H1 (cell line): ENCODE measurements at regions not wholly inside any gene's neighbourhood (a gene's known extent, or its start where the extent isn't known, plus 50 kb on each side); places are given as distances from the start of the nearest gene placed in this dataset.

Experiments used
- CTCF ChIA-PET: fragments of 300-600 bp; sonication (Branson Sonifier 250); formaldehyde crosslinking; loops from one replicate; lab custom pipeline; 2021; ENCODE audit not compliant: partially characterized antibody; lab: Charles Lee
- POLR2A ChIA-PET: fragments of 300-600 bp; sonication (Branson Sonifier 250); formaldehyde crosslinking; loops from one replicate; lab custom pipeline; 2021; ENCODE audit warnings: inconsistent platforms; ENCODE audit not compliant: partially characterized antibody; lab: Charles Lee
- DNase-seq, 2 experiments: peaks; one replicate each; pipeline versions ENCODE4 v3.0.0 to v3.0.0-alpha.2; 2010 to 2022; ENCODE audit warnings: low spot score in 2 of 2, low read depth in 1 of 2, mixed read lengths in 1 of 2
- FAIRE-seq: peaks from 2 replicates; lab custom pipeline; 2011; peaks lifted over from hg19 to GRCh38; lab: Jason Lieb, UNC
- H2AFZ ChIP-seq: 2 replicates; pipeline ENCODE4 v1.8.1; 2012; ENCODE audit warnings: low read length, inconsistent platforms
- H2AK5ac ChIP-seq: 2 replicates; pipeline ENCODE4 v1.6.1; 2013; ENCODE audit warnings: low read depth, low read length
- H2BK120ac ChIP-seq: replicated peaks from 2 replicates; pipeline ENCODE3; 2013; ENCODE audit warnings: low read depth, low read length, inconsistent platforms
- H2BK12ac ChIP-seq: 2 replicates; pipeline ENCODE4 v1.6.1; 2013; ENCODE audit warnings: low read depth, low read length
- H2BK15ac ChIP-seq: 2 replicates; pipeline ENCODE4 v1.6.1; 2013; ENCODE audit warnings: low read length
- H2BK20ac ChIP-seq: 2 replicates; pipeline ENCODE4 v1.6.1; 2013; ENCODE audit warnings: low read length
- H2BK5ac ChIP-seq: 2 replicates; pipeline ENCODE4 v1.6.1; 2013; ENCODE audit warnings: low read depth, low read length
- H3K14ac ChIP-seq: 2 replicates; pipeline ENCODE4 v1.6.1; 2013; ENCODE audit warnings: inconsistent platforms; ENCODE audit not compliant: insufficient read length
- H3K18ac ChIP-seq: 2 replicates; pipeline ENCODE4 v1.6.1; 2013; ENCODE audit warnings: low read length; ENCODE audit errors: extremely low read depth
- H3K23ac ChIP-seq: 2 replicates; pipeline ENCODE4 v1.6.1; 2013; ENCODE audit warnings: inconsistent platforms; ENCODE audit not compliant: insufficient read length
- H3K23me2 ChIP-seq: 2 replicates; pipeline ENCODE4 v1.6.1; 2013; ENCODE audit warnings: low read depth, low read length
- H3K27ac ChIP-seq: 2 replicates; pipeline ENCODE4 v1.6.1; 2011; ENCODE audit warnings: low read depth, low read length, inconsistent platforms
- H3K27me3 ChIP-seq, 4 experiments: replicated peaks in 1 of 4; 1 replicate in 1 of 4; 2 replicates in 3 of 4; pipeline versions ENCODE4 v1.6.1 to v1.8.1; 2011 to 2013; ENCODE audit warnings: low read length in 3 of 4, mild to moderate bottlenecking in 3 of 4, inconsistent platforms in 2 of 4, mixed read lengths in 2 of 4, moderate library complexity in 1 of 4; ENCODE audit not compliant: control insufficient read depth in 3 of 4, insufficient read depth in 3 of 4; ENCODE audit errors: extremely low read depth in 1 of 4
- H3K36me3 ChIP-seq, 4 experiments: 2 replicates each; pipeline versions ENCODE4 v1.6.1 to v1.8.1; 2011 to 2013; ENCODE audit warnings: mild to moderate bottlenecking in 4 of 4, low read length in 3 of 4, moderate library complexity in 2 of 4, control low read depth in 1 of 4, inconsistent platforms in 1 of 4; ENCODE audit not compliant: insufficient read depth in 4 of 4, control insufficient read depth in 2 of 4
- H3K4ac ChIP-seq: replicated peaks from 2 replicates; pipeline ENCODE3; 2013; ENCODE audit warnings: low read length, low read depth, mixed read lengths, inconsistent platforms; ENCODE audit not compliant: insufficient read length
- H3K4me1 ChIP-seq, 4 experiments: replicated peaks in 1 of 4; 1 replicate in 1 of 4; 2 replicates in 3 of 4; pipeline versions ENCODE4 v1.6.1 to v1.8.1; 2011 to 2013; ENCODE audit warnings: low read length in 3 of 4, inconsistent platforms in 2 of 4, mixed read lengths in 1 of 4; ENCODE audit not compliant: insufficient read depth in 4 of 4, control insufficient read depth in 3 of 4
- H3K4me2 ChIP-seq, 2 experiments: 2 replicates each; pipeline versions ENCODE4 v1.6.1 to v1.8.1; 2011 to 2013; ENCODE audit warnings: low read depth in 2 of 2, low read length in 2 of 2, control low read depth in 1 of 2, inconsistent platforms in 1 of 2, mild to moderate bottlenecking in 1 of 2; ENCODE audit not compliant: insufficient read depth in 1 of 2
- H3K4me3 ChIP-seq, 4 experiments: fragments of 200-600, 300-600 bp in 1 of 4; sonication (generic), shearing (Covaris generic), sonication (Bioruptor Twin) in 1 of 4; 2 replicates each; pipeline versions ENCODE4 v1.5.1 to v1.8.1; 2011 to 2016; ENCODE audit warnings: low read length in 4 of 4, low read depth in 3 of 4, control low read depth in 2 of 4, inconsistent platforms in 2 of 4, mild to moderate bottlenecking in 2 of 4, mixed read lengths in 1 of 4, moderate library complexity in 1 of 4; ENCODE audit not compliant: insufficient read depth in 2 of 4; ENCODE audit errors: extremely low read depth in 1 of 4
- H3K56ac ChIP-seq: replicated peaks from 2 replicates; pipeline ENCODE3; 2013; ENCODE audit warnings: low read depth, mild to moderate bottlenecking, mixed read lengths, low read length, inconsistent platforms; ENCODE audit not compliant: insufficient read length
- H3K79me1 ChIP-seq: 2 replicates; pipeline ENCODE4 v1.6.1; 2013; ENCODE audit warnings: low read depth, low read length, control low read depth
- H3K79me2 ChIP-seq, 2 experiments: 2 replicates each; pipeline versions ENCODE4 v1.6.1 to v1.8.1; 2012 to 2013; ENCODE audit warnings: low read length in 2 of 2, mild to moderate bottlenecking in 2 of 2, inconsistent platforms in 1 of 2; ENCODE audit not compliant: insufficient read depth in 2 of 2, control insufficient read depth in 1 of 2
- H3K9ac ChIP-seq, 4 experiments: replicated peaks in 1 of 4; 1 replicate in 1 of 4; 2 replicates in 3 of 4; pipeline versions ENCODE4 v1.6.1 to v1.8.1; 2011 to 2013; ENCODE audit warnings: low read depth in 3 of 4, low read length in 3 of 4, control low read depth in 2 of 4, mild to moderate bottlenecking in 2 of 4, moderate library complexity in 2 of 4, inconsistent platforms in 1 of 4; ENCODE audit errors: extremely low read depth in 1 of 4
- H3K9me3 ChIP-seq, 2 experiments: 2 replicates each; pipeline versions ENCODE4 v1.6.1 to v1.8.1; 2012 to 2013; ENCODE audit warnings: mild to moderate bottlenecking in 2 of 2, moderate library complexity in 2 of 2, control low read depth in 1 of 2, inconsistent platforms in 1 of 2, low read depth in 1 of 2, low read length in 1 of 2, mixed read lengths in 1 of 2; ENCODE audit not compliant: insufficient read depth in 2 of 2
- H4K20me1 ChIP-seq, 2 experiments: replicated peaks in 1 of 2; 2 replicates each; pipeline versions ENCODE3 to v1.8.1; 2011 to 2013; ENCODE audit warnings: inconsistent platforms in 2 of 2, low read length in 2 of 2, mild to moderate bottlenecking in 1 of 2; ENCODE audit not compliant: insufficient read depth in 2 of 2, control insufficient read depth in 1 of 2
- H4K5ac ChIP-seq: 2 replicates; pipeline ENCODE4 v1.6.1; 2013; ENCODE audit warnings: low read length, low read depth, mixed read lengths, inconsistent platforms; ENCODE audit not compliant: insufficient read length
- H4K8ac ChIP-seq: 2 replicates; pipeline ENCODE4 v1.8.0; 2013; ENCODE audit warnings: mild to moderate bottlenecking, moderate library complexity, low read length, inconsistent platforms; ENCODE audit not compliant: insufficient read depth; ENCODE audit errors: extremely low read depth
- H4K91ac ChIP-seq: replicated peaks from 2 replicates; pipeline ENCODE3; 2013; ENCODE audit warnings: low read length, mixed read lengths, inconsistent platforms; ENCODE audit not compliant: insufficient read length
- MAFK ChIP-seq: IDR thresholded peaks from 2 replicates; pipeline ENCODE4 v1.6.1; 2012; ENCODE audit warnings: low read depth, mild to moderate bottlenecking, improper control_type of control experiment, low read length
- MAX ChIP-seq: IDR thresholded peaks from 2 replicates; pipeline ENCODE4 v1.6.1; 2012; ENCODE audit warnings: inconsistent platforms
- POLR2A ChIP-seq, 2 experiments: IDR thresholded peaks; 1 replicate in 1 of 2; 2 replicates in 1 of 2; pipeline ENCODE4 v1.6.1; 2011; ENCODE audit warnings: low read depth in 2 of 2, low read length in 2 of 2, mild to moderate bottlenecking in 2 of 2; ENCODE audit errors: control extremely low read depth in 1 of 2
- WGBS, 2 experiments: shearing (Covaris generic) in 1 of 2; methylation state at CpG; one replicate each; pipeline versions ENCODE4 v1.1.6 to v1.1.7; 2013 to 2015; ENCODE audit warnings: low lambda C conversion rate in 2 of 2, mixed read lengths in 2 of 2, inconsistent platforms in 1 of 2, low coverage in 1 of 2, missing lambda C conversion rate in 1 of 2; ENCODE audit not compliant: insufficient replicate concordance in 2 of 2, insufficient coverage in 1 of 2, insufficient read length in 1 of 2; ENCODE audit errors: extremely low coverage in 1 of 2, missing lambda C conversion rate in 1 of 2; 5-methylcytosine and 5-hydroxymethylcytosine counted together

GRCh38 chr6:56759521-56759920 is 116.8 kb upstream of the DST start:
- Histone ChIP-seq H3K4me2 (no peak overlapping the region), H3K27ac (no peak overlapping the region), H3K9ac (no peak overlapping the region), H4K91ac (no peak overlapping the region), H2BK15ac (no peak overlapping the region), H4K20me1 (peaks cover 2 to 7% of the 10 kb centered on the region in 2 experiments), H3K56ac (no peak overlapping the region), H4K5ac (no peak overlapping the region), H3K23me2 (no peaks in the 10 kb centered on the region; the same call in 1 of the 2 replicates), H3K79me1 (peaks cover 5% of the 10 kb centered on the region), H3K14ac (no peak overlapping the region), H2BK120ac (no peak overlapping the region), H3K9me3 (no peaks in the 10 kb centered on the region), H2BK12ac (no peak overlapping the region), H3K27me3 (no peaks in the 10 kb centered on the region), H4K8ac (no peak overlapping the region), H3K79me2 (peaks cover 7 to 88% of the 10 kb centered on the region in 2 experiments; a peak in 3 of 4 replicates), H3K4ac (no peak overlapping the region), H2BK20ac (no peak overlapping the region), H3K4me1 (peaks cover 0 to 19% (median 12%) of the 10 kb centered on the region in 4 experiments; a peak in 6 of 7 replicates), H3K36me3 (no peaks in the 10 kb centered on the region), H3K23ac (no peak overlapping the region), H3K18ac (no peak overlapping the region), H3K4me3 (no peak overlapping the region), H2AFZ (no peak overlapping the region), H2AK5ac (no peak overlapping the region), H2BK5ac (no peak overlapping the region)
- WGBS, 2 experiments: 28% methylated on average over 2 of the region's 2 CpGs; no CpG with 5 or more reads in 1 of the 2 experiments
- DNase-seq (no peak), FAIRE-seq (no peak)
- ChIA-PET CTCF (interaction anchor here (1.4 to 7.5 kb wide), 8 partner anchors 8 to 124 kb away, joined by 4 to 102 read pairs (median 22); no protein-coding TSS in a partner anchor), POLR2A (interaction anchor here (1.2 kb wide), 1 partner anchor 13 kb away, joined by 3 read pairs; no protein-coding TSS in a partner anchor)
- no peak for TF ChIP-seq POLR2A (IDR thresholded peaks at IDR 0.05; ENCODE audit: control extremely low read depth in 1 of 2, low read depth in 2 of 2, low read length in 2 of 2)
- TF ChIP-seq MAX: 0 out of 2 replicates have a peak, but pooled peaks have one; percentile 17
- TF ChIP-seq MAFK: peak; percentile 40; the same call in 1 of the 2 replicates
